OCI-LY7 (cell line): ENCODE measurements at regions not wholly inside any gene's neighbourhood (a gene's known extent, or its start where the extent isn't known, plus 50 kb on each side); places are given as distances from the start of the nearest gene placed in this dataset.

Experiments
- EZH2phosphoT487 ChIP-seq: fragments of 200-600 bp; sonication (generic); IDR thresholded peaks from 2 replicates; pipeline ENCODE4 v1.6.1; 2018; ENCODE audit warnings: low read depth, borderline replicate concordance, mild to moderate bottlenecking, mixed run types, antibody characterized with exemption, low read length, moderate library complexity, mixed read lengths
- TF ChIP-seq, protein P1 (sequence below): fragments of 200-600 bp; sonication (generic); conservative IDR thresholded peaks from 2 replicates; pipeline ENCODE4 v1.5.1; 2014; ENCODE audit warnings: mild to moderate bottlenecking, antibody characterized with exemption, low read length, moderate library complexity, mixed read lengths

DNA sequence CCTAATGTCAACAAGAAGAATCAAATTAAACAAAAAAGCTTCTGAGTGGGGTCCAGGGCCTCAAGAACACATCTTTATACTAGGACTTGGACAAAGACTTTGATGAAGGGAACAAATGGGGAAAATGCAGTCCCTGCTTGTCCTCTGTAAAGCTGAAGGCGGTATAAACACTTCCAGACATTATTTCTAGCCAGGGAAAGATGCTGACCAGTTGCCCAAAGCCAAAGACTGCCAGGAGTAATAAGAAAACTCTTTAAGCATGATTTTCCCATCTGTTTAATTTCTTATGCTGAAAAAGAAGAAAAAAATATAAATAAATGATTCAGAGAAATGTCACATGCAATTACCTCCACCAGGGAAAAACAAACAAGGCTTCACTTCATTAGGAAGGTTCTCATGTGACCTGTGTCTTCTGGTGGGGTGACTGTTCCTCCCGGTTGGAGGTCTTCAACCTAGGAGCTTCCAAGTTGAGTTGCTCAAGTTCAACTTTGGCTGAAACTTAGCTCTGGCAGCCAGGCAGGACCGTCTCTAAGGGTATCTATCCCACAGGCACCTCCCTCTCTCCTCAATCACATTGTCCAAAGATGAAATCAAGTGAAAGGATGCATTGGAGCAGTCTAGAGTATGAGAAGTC lies 65.2 kb upstream of the KCNE2 start:
- TF ChIP-seq EZH2phosphoT487, result no peak
- TF ChIP-seq, protein P1, sequence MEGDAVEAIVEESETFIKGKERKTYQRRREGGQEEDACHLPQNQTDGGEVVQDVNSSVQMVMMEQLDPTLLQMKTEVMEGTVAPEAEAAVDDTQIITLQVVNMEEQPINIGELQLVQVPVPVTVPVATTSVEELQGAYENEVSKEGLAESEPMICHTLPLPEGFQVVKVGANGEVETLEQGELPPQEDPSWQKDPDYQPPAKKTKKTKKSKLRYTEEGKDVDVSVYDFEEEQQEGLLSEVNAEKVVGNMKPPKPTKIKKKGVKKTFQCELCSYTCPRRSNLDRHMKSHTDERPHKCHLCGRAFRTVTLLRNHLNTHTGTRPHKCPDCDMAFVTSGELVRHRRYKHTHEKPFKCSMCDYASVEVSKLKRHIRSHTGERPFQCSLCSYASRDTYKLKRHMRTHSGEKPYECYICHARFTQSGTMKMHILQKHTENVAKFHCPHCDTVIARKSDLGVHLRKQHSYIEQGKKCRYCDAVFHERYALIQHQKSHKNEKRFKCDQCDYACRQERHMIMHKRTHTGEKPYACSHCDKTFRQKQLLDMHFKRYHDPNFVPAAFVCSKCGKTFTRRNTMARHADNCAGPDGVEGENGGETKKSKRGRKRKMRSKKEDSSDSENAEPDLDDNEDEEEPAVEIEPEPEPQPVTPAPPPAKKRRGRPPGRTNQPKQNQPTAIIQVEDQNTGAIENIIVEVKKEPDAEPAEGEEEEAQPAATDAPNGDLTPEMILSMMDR, result no peak
